Heart left ventricle (tissue), 16 donors: ENCODE measurements at regions not wholly inside any gene's neighbourhood (a gene's known extent, or its start where the extent isn't known, plus 50 kb on each side); places are given as distances from the start of the nearest gene placed in this dataset.

Source experiments
- ATAC-seq, 4 donors: fragments of 200-7000 bp; cut with Tn5 transposase; one replicate each; pipeline ENCODE4 v1.9.1; 2020 to 2022; ENCODE audit warnings: moderate library complexity in 4 of 4, mild to moderate bottlenecking in 3 of 4, moderate number of reproducible peaks in 1 of 4
- DNase-seq, 5 donors: peaks; one replicate each; pipeline ENCODE4 v3.0.0-alpha.2; 2020
- H3K27ac ChIP-seq, 12 donors: fragments of 200-600 bp; sonication (generic) in 4 of 12; one replicate each; pipeline versions ENCODE4 v1.5.0 to v1.8.0; 2016 to 2022; ENCODE audit warnings: mild to moderate bottlenecking in 2 of 12
- H3K27me3 ChIP-seq, 9 donors: fragments of 200-600 bp; sonication (generic) in 2 of 9; one replicate each; pipeline versions ENCODE4 v1.5.1 to v1.8.0; 2016 to 2022; ENCODE audit warnings: mild to moderate bottlenecking in 3 of 9
- H3K36me3 ChIP-seq, 9 donors: fragments of 200-600 bp; sonication (generic) in 2 of 9; one replicate each; pipeline versions ENCODE4 v1.5.0 to v1.8.0; 2018 to 2022; ENCODE audit warnings: mild to moderate bottlenecking in 2 of 9
- H3K4me1 ChIP-seq, 12 donors: fragments of 200-600 bp; sonication (generic) in 4 of 12; one replicate each; pipeline versions ENCODE4 v1.5.0 to v1.8.0; 2016 to 2022; ENCODE audit warnings: mild to moderate bottlenecking in 3 of 12
- H3K4me3 ChIP-seq, 12 donors: fragments of 200-600 bp; sonication (generic) in 4 of 12; one replicate each; pipeline versions ENCODE4 v1.5.0 to v1.8.0; 2017 to 2022; ENCODE audit warnings: mild to moderate bottlenecking in 9 of 12, moderate library complexity in 4 of 12
- H3K9me3 ChIP-seq, 12 donors: fragments of 200-600 bp; sonication (generic) in 4 of 12; one replicate each; pipeline versions ENCODE4 v1.5.0 to v1.8.0; 2016 to 2022; ENCODE audit warnings: mild to moderate bottlenecking in 1 of 12
- CTCF ChIP-seq, 12 donors: fragments of 200-600 bp; sonication (generic) in 4 of 12; IDR thresholded peaks; one replicate each; pipeline versions ENCODE4 v1.5.0 to v1.8.0; 2018 to 2022; ENCODE audit warnings: antibody characterized with exemption in 12 of 12, mild to moderate bottlenecking in 5 of 12
- POLR2A ChIP-seq, 2 donors: fragments of 450-650 bp; IDR thresholded peaks; one replicate each; pipeline ENCODE4 v1.6.1; 2017; ENCODE audit warnings: antibody characterized with exemption in 2 of 2, mild to moderate bottlenecking in 2 of 2, moderate library complexity in 2 of 2
- WGBS, 4 donors: extraction: QIAGEN DNeasy Blood & Tissue Kit in 2 of 4; methylation state at CpG; one replicate each; pipeline versions ENCODE4 v1.1.5 to v1.1.7; 2013 to 2018; 5-methylcytosine and 5-hydroxymethylcytosine counted together
- intact Hi-C, 10 donors: fragments of 100-400 bp; cut with DNase I; formaldehyde crosslinking; loops; one replicate each; pipeline versions ENCODE4 v1.11.1 to v1.14.2; 2022
- donor health status: ischemic (EF 13 %, LVEDD 7.1; RV severe dilation, severe dysfunction).
- donor health status: healthy with polysubstance abuse.
- donor health status: DM: no; HTN: yes; CAD: no.
- donor health status: DM: no; HTN: no; CAD: no.
- donor health status: ischemic (EF 25% LVEDD 6.9; RV normal size, moderate dysfunction).
- donor health status: ischemic (EF 25% LVEDD 5.7; RV mildly dilated, moderate dysfunction).
- donor health status: healthy.
- donor health status: DM: yes; HTN: yes; CAD: no.
- donor health status: ischemic (EF 35%, LVEDD 5.7; RV mildly dilated, moderate dysfunction).
- donor health status: nonischemic (EF 11% LVEDD 7.7; RV severe dilation, severe dysfunction).
- donor health status: DM: yes; HTN: yes; CAD: no.
- donor health status: PGD.
- donor health status: ischemic (EF 29% LVEDD 5.4; RV normal size, mild dysfunction).
- donor health status: nonischemic (EF 23%, LVEDD 6.1; RV moderate dilation, normal function).

GRCh38 chr1:118736322-118736721 lies 251.8 kb downstream of the TBX15 start:
- Histone ChIP-seq H3K27ac (no peak overlapping the region), H3K4me3 (no peak overlapping the region), H3K9me3 (peaks cover 0 to 4% (median 0%) of the 10 kb centered on the region in 12 donors), H3K4me1 (no peaks in the 10 kb centered on the region), H3K36me3 (no peaks in the 10 kb centered on the region), H3K27me3 (no peaks in the 10 kb centered on the region)
- WGBS, 4 donors, result 92 to 97% (median 95%) methylated on average over 1 of the region's 1 CpG
- DNase-seq (no peak), ATAC-seq (no peak)
- intact Hi-C loops, result no loop called here
- TF ChIP-seq POLR2A (IDR thresholded peaks at IDR 0.05), result no peak

- no peak overlapping the region for H3K4me3 ChIP-seq
- ATAC-seq, result peak in 3 of 4 donors; percentile 53 to 85 (median 72)
- DNase-seq, result no peak
- H3K9me3 ChIP-seq, result peaks cover 0 to 4% (median 0%) of the 10 kb centered on the region in 12 donors
- TF ChIP-seq POLR2A (IDR thresholded peaks at IDR 0.05), result no peak
- TF ChIP-seq CTCF (IDR thresholded peaks at IDR 0.05), result no peak
- H3K4me1 ChIP-seq, result peaks cover 0 to 8% (median 0%) of the 10 kb centered on the region in 12 donors
- no peaks in the 10 kb centered on the region for H3K27me3 ChIP-seq
- 38 to 51% (median 47%) methylated on average over 3 of the region's 3 CpGs for WGBS, 4 donors
- no peaks in the 10 kb centered on the region for H3K36me3 ChIP-seq
- H3K27ac ChIP-seq, result no peak overlapping the region
- intact Hi-C loops, result loop anchor here in 3 of 10 donors (10.0 kb wide), 2 partner anchors 413 to 563 kb away; no protein-coding TSS in a partner anchor
These were observed 270.2 kb downstream of the TBX15 start for GRCh38 chr1:118717893-118718292.

GRCh38 chr1:118716775-118717174 lies 271.4 kb downstream of the TBX15 start:
- WGBS, 4 donors, result 59 to 72% (median 65%) methylated on average over 1 of the region's 1 CpG
- no peak overlapping the region for H3K4me3 ChIP-seq
- H3K4me1 ChIP-seq, result peaks cover 0 to 8% (median 0%) of the 10 kb centered on the region in 12 donors
- H3K27ac ChIP-seq, result no peak overlapping the region
- intact Hi-C loops, result loop anchor here in 3 of 10 donors (10.0 kb wide), 2 partner anchors 412 to 562 kb away; no protein-coding TSS in a partner anchor
- peaks cover 0 to 4% (median 0%) of the 10 kb centered on the region in 12 donors for H3K9me3 ChIP-seq
- peak in 6 of 12 donors; percentile 12 to 42 (median 26) for TF ChIP-seq CTCF (IDR thresholded peaks at IDR 0.05)
- no peak for TF ChIP-seq POLR2A (IDR thresholded peaks at IDR 0.05)
- H3K27me3 ChIP-seq, result no peaks in the 10 kb centered on the region
- H3K36me3 ChIP-seq, result no peaks in the 10 kb centered on the region
- DNase-seq, result no peak
- no peak for ATAC-seq

- TF ChIP-seq CTCF (IDR thresholded peaks at IDR 0.05) (no peak), POLR2A (IDR thresholded peaks at IDR 0.05) (no peak)
- Histone ChIP-seq H3K9me3 (no peaks in the 10 kb centered on the region), H3K4me1 (no peaks in the 10 kb centered on the region), H3K4me3 (no peak overlapping the region), H3K36me3 (no peaks in the 10 kb centered on the region), H3K27me3 (no peaks in the 10 kb centered on the region), H3K27ac (no peak overlapping the region)
- no peak for DNase-seq
- WGBS, 4 donors, result 35 to 63% (median 60%) methylated on average over 2 of the region's 2 CpGs
- intact Hi-C loops, result loop anchor here in 3 of 10 donors (10.0 kb wide), 2 partner anchors 407 to 557 kb away; no protein-coding TSS in a partner anchor
- no peak for ATAC-seq
These were observed 276.8 kb downstream of the TBX15 start for GRCh38 chr1:118711356-118711755.

- H3K27ac ChIP-seq, result no peak overlapping the region
- H3K4me3 ChIP-seq, result no peak overlapping the region
- peaks cover 0 to 10% (median 0%) of the 10 kb centered on the region in 12 donors for H3K9me3 ChIP-seq
- no peaks in the 10 kb centered on the region for H3K4me1 ChIP-seq
- 41 to 55% (median 44%) methylated on average over 2 of the region's 2 CpGs for WGBS, 4 donors
- TF ChIP-seq CTCF (IDR thresholded peaks at IDR 0.05) (no peak), POLR2A (IDR thresholded peaks at IDR 0.05) (no peak)
- DNase-seq (no peak), ATAC-seq (no peak)
- intact Hi-C loops, result no loop called here
- no peaks in the 10 kb centered on the region for H3K36me3 ChIP-seq
- H3K27me3 ChIP-seq, result no peaks in the 10 kb centered on the region
These were observed 289.2 kb downstream of the TBX15 start for GRCh38 chr1:118698911-118699310.
